ENCODE measurements at regions not wholly inside any gene's neighbourhood (a gene's known extent, or its start where the extent isn't known, plus 50 kb on each side); places are given as distances from the start of the nearest gene placed in this dataset.

DNA sequence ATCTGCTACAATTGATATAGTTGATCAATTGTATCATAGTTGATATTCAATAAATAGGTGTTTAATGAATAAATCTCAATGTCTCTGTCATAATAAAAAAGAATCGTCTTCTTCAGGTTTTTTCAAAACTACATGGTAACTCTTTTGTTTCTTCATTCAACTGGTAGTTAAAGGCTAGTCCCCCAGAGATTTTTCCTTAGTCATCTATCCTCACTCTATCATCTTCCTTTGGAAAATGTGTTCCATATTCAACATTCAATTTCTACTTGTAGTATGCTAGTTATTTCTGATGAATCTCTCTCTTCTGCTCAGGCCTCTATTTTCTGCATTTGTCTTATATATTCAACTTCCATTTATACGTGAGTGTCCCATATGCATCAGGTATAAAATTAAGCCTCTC is 558.8 kb downstream of the KCNT2 start:
- TF ChIP-seq RFX5 (IDR thresholded peaks at IDR 0.05; ENCODE audit: low read depth, low read length), result no peak
- TF ChIP-seq CTCF (IDR thresholded peaks at IDR 0.05 in 2 of 3, conservative IDR thresholded peaks at IDR 0.05 in 1 of 3; ENCODE audit: control insufficient read depth in 2 of 3, extremely low read depth in 1 of 3, insufficient read depth in 1 of 3, low read depth in 3 of 3, low read length in 3 of 3), result no peak
- no peak for TF ChIP-seq NFIC (IDR thresholded peaks at IDR 0.05; ENCODE audit: low read depth, low read length)
- TF ChIP-seq, protein P1, sequence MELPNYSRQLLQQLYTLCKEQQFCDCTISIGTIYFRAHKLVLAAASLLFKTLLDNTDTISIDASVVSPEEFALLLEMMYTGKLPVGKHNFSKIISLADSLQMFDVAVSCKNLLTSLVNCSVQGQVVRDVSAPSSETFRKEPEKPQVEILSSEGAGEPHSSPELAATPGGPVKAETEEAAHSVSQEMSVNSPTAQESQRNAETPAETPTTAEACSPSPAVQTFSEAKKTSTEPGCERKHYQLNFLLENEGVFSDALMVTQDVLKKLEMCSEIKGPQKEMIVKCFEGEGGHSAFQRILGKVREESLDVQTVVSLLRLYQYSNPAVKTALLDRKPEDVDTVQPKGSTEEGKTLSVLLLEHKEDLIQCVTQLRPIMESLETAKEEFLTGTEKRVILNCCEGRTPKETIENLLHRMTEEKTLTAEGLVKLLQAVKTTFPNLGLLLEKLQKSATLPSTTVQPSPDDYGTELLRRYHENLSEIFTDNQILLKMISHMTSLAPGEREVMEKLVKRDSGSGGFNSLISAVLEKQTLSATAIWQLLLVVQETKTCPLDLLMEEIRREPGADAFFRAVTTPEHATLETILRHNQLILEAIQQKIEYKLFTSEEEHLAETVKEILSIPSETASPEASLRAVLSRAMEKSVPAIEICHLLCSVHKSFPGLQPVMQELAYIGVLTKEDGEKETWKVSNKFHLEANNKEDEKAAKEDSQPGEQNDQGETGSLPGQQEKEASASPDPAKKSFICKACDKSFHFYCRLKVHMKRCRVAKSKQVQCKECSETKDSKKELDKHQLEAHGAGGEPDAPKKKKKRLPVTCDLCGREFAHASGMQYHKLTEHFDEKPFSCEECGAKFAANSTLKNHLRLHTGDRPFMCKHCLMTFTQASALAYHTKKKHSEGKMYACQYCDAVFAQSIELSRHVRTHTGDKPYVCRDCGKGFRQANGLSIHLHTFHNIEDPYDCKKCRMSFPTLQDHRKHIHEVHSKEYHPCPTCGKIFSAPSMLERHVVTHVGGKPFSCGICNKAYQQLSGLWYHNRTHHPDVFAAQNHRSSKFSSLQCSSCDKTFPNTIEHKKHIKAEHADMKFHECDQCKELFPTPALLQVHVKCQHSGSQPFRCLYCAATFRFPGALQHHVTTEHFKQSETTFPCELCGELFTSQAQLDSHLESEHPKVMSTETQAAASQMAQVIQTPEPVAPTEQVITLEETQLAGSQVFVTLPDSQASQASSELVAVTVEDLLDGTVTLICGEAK (IDR thresholded peaks at IDR 0.05; ENCODE audit: borderline replicate concordance), result no peak
- no peak for TF ChIP-seq PKNOX1 (IDR thresholded peaks at IDR 0.05)
- TF ChIP-seq NR2C2 (IDR thresholded peaks at IDR 0.05; ENCODE audit: borderline replicate concordance, control insufficient read depth, insufficient read length, low read depth), result no peak
- no peak for TF ChIP-seq KLF5 (IDR thresholded peaks at IDR 0.05; ENCODE audit: partially characterized antibody)
- TF ChIP-seq, protein P2, sequence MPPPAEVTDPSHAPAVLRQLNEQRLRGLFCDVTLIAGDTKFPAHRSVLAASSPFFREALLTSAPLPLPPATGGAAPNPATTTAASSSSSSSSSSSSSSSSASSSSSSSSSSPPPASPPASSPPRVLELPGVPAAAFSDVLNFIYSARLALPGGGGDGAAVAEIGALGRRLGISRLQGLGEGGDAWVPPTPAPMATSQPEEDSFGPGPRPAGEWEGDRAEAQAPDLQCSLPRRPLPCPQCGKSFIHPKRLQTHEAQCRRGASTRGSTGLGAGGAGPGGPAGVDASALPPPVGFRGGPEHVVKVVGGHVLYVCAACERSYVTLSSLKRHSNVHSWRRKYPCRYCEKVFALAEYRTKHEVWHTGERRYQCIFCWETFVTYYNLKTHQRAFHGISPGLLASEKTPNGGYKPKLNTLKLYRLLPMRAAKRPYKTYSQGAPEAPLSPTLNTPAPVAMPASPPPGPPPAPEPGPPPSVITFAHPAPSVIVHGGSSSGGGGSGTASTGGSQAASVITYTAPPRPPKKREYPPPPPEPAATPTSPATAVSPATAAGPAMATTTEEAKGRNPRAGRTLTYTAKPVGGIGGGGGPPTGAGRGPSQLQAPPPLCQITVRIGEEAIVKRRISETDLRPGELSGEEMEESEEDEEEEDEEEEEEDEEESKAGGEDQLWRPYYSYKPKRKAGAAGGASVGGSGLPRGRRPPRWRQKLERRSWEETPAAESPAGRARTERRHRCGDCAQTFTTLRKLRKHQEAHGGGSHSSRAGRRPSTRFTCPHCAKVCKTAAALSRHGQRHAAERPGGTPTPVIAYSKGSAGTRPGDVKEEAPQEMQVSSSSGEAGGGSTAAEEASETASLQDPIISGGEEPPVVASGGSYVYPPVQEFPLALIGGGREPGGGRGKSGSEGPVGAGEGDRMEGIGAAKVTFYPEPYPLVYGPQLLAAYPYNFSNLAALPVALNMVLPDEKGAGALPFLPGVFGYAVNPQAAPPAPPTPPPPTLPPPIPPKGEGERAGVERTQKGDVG (CRISPR knock-in tag; IDR thresholded peaks at IDR 0.05), result no peak
